ENCODE measurements at regions not wholly inside any gene's neighbourhood (a gene's known extent, or its start where the extent isn't known, plus 50 kb on each side); places are given as distances from the start of the nearest gene placed in this dataset.

- no peak for DNase-seq
Measured at GRCh38 chr2:173830170-173830569, 135.0 kb downstream of the SP3 start.

GRCh38 chr2:173831312-173832229, 133.6 kb downstream of the SP3 start:
- DNase-seq, result no peak

- DNase-seq, result no peak
Measured at GRCh38 chr2:173834141-173834540, 131.0 kb downstream of the SP3 start.

GRCh38 chr2:173835726-173836125, 129.4 kb downstream of the SP3 start:
- DNase-seq, result no peak

GRCh38 chr2:173841110-173841509, 124.1 kb downstream of the SP3 start:
- DNase-seq, result no peak

GRCh38 chr2:173843526-173843925, 121.6 kb downstream of the SP3 start:
- DNase-seq, result no peak

- no peak for DNase-seq
Measured at GRCh38 chr2:173851141-173851641, 114.0 kb downstream of the SP3 start.

- DNase-seq, result no peak
Measured at GRCh38 chr2:173854141-173854540, 111.0 kb downstream of the SP3 start.

GRCh38 chr2:173854840-173855239, 110.3 kb downstream of the SP3 start:
- DNase-seq, result no peak

- no peak for DNase-seq
Measured at GRCh38 chr2:173855661-173856060, 109.5 kb downstream of the SP3 start.
